ENCODE measurements at regions not wholly inside any gene's neighbourhood (a gene's known extent, or its start where the extent isn't known, plus 50 kb on each side); places are given as distances from the start of the nearest gene placed in this dataset.

DNA sequence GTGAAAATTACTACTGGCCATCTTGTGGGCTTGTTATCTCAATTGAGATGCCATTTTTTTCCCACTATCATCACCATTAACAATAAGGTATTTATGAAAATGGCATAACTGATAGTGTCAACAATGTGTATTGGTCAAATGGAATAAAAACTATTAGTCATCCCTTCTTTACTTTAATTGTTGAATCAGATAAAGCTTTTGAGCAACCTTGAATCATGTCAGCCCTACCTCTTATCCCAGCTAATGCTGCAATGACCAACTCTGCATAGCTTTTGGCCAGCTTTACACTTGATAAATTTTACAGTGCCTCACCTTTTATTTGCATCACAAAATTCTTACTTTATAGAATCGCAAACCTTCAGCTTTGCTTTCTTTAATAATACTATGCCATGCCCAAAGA lies 784.0 kb upstream of the PRR20A start:
- no peak for TF ChIP-seq CTCF (conservative IDR thresholded peaks at IDR 0.05; ENCODE audit: low read depth, low read length)
- H3K4me3 ChIP-seq (ENCODE audit: low read depth, low read length): no peak overlapping the region
- no peak for DNase-seq (ENCODE audit: low read depth)

GRCh38 chr13:56378566-56378965 lies 762.2 kb upstream of the PRR20A start:
- no peak overlapping the region for H3K4me3 ChIP-seq (ENCODE audit: low read depth, low read length)
- TF ChIP-seq CTCF (conservative IDR thresholded peaks at IDR 0.05; ENCODE audit: low read depth, low read length): no peak
- peak; percentile 57 for DNase-seq (ENCODE audit: low read depth)

DNA sequence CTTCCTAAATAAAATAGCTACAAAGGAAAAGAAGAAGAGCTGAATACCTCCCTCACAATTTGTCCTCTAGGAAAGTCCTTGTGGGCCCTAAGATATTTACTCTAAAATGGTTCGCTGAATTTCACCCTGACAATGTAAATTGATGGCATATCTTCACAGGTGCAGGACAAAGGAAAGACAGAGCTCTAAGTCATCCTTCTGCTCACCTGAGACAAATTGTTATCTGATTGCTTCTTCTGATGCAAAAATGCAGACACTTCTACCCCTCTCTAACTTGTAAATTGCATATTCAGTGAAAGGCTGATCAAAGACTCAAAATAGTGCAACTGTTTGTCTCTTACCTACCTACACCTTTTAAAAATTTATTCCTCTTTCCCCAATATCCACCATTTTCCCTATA lies 747.2 kb upstream of the PRR20A start:
- H3K4me3 ChIP-seq (ENCODE audit: low read depth, low read length): no peak overlapping the region
- no peak for DNase-seq (ENCODE audit: low read depth)
- no peak for TF ChIP-seq CTCF (conservative IDR thresholded peaks at IDR 0.05; ENCODE audit: low read depth, low read length)

- no peak overlapping the region for H3K4me3 ChIP-seq (ENCODE audit: low read depth, low read length)
- no peak for TF ChIP-seq CTCF (conservative IDR thresholded peaks at IDR 0.05; ENCODE audit: low read depth, low read length)
- DNase-seq (ENCODE audit: low read depth): no peak
These were observed 744.4 kb upstream of the PRR20A start for GRCh38 chr13:56396318-56396717.

DNA sequence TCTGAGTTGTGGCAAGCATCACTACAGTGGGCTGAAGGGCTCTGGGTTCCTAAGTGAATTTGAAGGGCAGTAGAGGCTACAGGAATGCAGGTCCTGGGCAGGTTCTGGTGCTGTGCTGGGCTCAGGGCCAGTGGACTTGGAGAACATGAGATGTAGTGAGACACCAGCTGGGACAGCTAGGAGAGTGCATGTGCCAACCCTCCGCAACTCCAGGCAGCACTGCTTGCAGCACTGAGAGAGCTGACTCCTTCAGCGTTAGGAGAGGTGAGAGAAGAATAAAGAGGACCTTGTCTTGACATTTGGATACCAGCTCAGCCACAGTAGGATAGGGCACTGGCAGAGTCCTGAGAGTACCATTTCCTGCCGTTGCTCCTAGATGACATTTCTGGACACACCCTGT lies 739.9 kb upstream of the PRR20A start:
- H3K4me3 ChIP-seq (ENCODE audit: low read depth, low read length): no peak overlapping the region
- no peak for DNase-seq (ENCODE audit: low read depth)
- no peak for TF ChIP-seq CTCF (conservative IDR thresholded peaks at IDR 0.05; ENCODE audit: low read depth, low read length)

GRCh38 chr13:56412856-56413255 lies 727.9 kb upstream of the PRR20A start:
- H3K4me3 ChIP-seq (ENCODE audit: low read depth, low read length): no peak overlapping the region
- TF ChIP-seq CTCF (conservative IDR thresholded peaks at IDR 0.05; ENCODE audit: low read depth, low read length): peak; percentile 17
- DNase-seq (ENCODE audit: low read depth): peak; percentile 43

DNA sequence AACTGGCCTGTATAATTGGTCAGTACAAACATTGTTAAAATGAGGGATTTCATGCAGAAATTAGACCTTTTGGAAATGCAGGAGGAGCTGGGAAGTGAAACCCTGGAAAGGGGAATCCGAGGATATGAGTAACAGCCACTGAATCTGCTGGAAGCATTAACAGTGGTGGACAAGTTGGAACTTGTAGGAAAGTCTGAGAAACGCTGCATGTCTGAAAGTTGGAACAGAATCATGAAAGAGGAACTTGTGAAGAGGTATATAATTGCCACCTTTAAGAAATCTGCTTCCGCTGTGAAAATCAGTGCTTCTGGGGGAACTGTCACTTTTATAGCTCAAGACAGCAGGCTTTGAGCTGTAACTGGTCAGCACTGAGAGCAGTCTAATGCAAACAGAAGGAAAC lies 716.5 kb upstream of the PRR20A start:
- TF ChIP-seq CTCF (conservative IDR thresholded peaks at IDR 0.05; ENCODE audit: low read depth, low read length): no peak
- no peak for DNase-seq (ENCODE audit: low read depth)
- H3K4me3 ChIP-seq (ENCODE audit: low read depth, low read length): no peak overlapping the region

All from epithelial cell of proximal tubule (primary cell).